ENCODE measurements at regions not wholly inside any gene's neighbourhood (a gene's known extent, or its start where the extent isn't known, plus 50 kb on each side); places are given as distances from the start of the nearest gene placed in this dataset.

- DNase-seq (ENCODE audit: low read depth, low spot score) = no peak
- dilution Hi-C loops (cut with MboI; ENCODE audit: extremely low pct_ligation_motif_present, low sequenced_read_pairs) = no loop called here
These were observed 444.7 kb downstream of the TCERG1L start for GRCh38 chr10:130866857-130867256.

GRCh38 chr10:130867446-130868194, 443.9 kb downstream of the TCERG1L start:
- Histone ChIP-seq H3K79me2 (ENCODE audit: control insufficient read depth, insufficient read depth, low read length) (no peaks in the 10 kb centered on the region), H3K27ac (ENCODE audit: control insufficient read depth, insufficient read depth, low read length) (no peak overlapping the region), H4K20me1 (ENCODE audit: control insufficient read depth, extremely low read depth, insufficient read depth, low read length) (no peaks in the 10 kb centered on the region), H3K4me1 (ENCODE audit: control insufficient read depth, extremely low read depth, insufficient read depth, low read length) (no peaks in the 10 kb centered on the region), H3K9me3 (ENCODE audit: control insufficient read depth, low read depth, low read length) (peaks cover 13% of the 10 kb centered on the region), H3K9ac (ENCODE audit: control insufficient read depth, extremely low read depth, insufficient read depth, low read length) (no peak overlapping the region), H3K4me3 (ENCODE audit: control insufficient read depth in 2 of 3, extremely low read depth in 1 of 3, insufficient read depth in 2 of 3, low read depth in 1 of 3, low read length in 3 of 3) (no peak overlapping the region), H3K9me1 (ENCODE audit: control insufficient read depth, extremely low read depth, insufficient read depth, low read length) (no peaks in the 10 kb centered on the region), H3K4me2 (ENCODE audit: control insufficient read depth, extremely low read depth, insufficient read depth, low read depth, low read length) (no peak overlapping the region), H3K36me3 (ENCODE audit: control insufficient read depth in 2 of 2, extremely low read depth in 1 of 2, insufficient read depth in 2 of 2, low read length in 2 of 2) (no peaks in the 10 kb centered on the region), H2AFZ (ENCODE audit: control insufficient read depth, low read length) (no peak overlapping the region), H3K27me3 (ENCODE audit: control insufficient read depth, extremely low read depth, insufficient read depth, low read length) (no peaks in the 10 kb centered on the region)
- FAIRE-seq (no peak), DNase-seq (ENCODE audit: low read depth, low spot score) (no peak)
- dilution Hi-C loops (cut with MboI; ENCODE audit: extremely low pct_ligation_motif_present, low sequenced_read_pairs) = no loop called here
- TF ChIP-seq, protein P1, sequence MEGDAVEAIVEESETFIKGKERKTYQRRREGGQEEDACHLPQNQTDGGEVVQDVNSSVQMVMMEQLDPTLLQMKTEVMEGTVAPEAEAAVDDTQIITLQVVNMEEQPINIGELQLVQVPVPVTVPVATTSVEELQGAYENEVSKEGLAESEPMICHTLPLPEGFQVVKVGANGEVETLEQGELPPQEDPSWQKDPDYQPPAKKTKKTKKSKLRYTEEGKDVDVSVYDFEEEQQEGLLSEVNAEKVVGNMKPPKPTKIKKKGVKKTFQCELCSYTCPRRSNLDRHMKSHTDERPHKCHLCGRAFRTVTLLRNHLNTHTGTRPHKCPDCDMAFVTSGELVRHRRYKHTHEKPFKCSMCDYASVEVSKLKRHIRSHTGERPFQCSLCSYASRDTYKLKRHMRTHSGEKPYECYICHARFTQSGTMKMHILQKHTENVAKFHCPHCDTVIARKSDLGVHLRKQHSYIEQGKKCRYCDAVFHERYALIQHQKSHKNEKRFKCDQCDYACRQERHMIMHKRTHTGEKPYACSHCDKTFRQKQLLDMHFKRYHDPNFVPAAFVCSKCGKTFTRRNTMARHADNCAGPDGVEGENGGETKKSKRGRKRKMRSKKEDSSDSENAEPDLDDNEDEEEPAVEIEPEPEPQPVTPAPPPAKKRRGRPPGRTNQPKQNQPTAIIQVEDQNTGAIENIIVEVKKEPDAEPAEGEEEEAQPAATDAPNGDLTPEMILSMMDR (optimal IDR thresholded peaks at IDR 0.05 in 1 of 3, IDR thresholded peaks at IDR 0.05 in 1 of 3, conservative IDR thresholded peaks at IDR 0.05 in 1 of 3; ENCODE audit: extremely low read depth in 1 of 3, insufficient read depth in 2 of 3, low read length in 3 of 3) = no peak

More at GRCh38 chr10:130866857-130867256, 444.7 kb downstream of the TCERG1L start:
- Histone ChIP-seq H3K4me2 (ENCODE audit: control insufficient read depth, extremely low read depth, insufficient read depth, low read depth, low read length) (no peak overlapping the region), H3K9me1 (ENCODE audit: control insufficient read depth, extremely low read depth, insufficient read depth, low read length) (no peaks in the 10 kb centered on the region), H3K27me3 (ENCODE audit: control insufficient read depth, extremely low read depth, insufficient read depth, low read length) (no peaks in the 10 kb centered on the region), H2AFZ (ENCODE audit: control insufficient read depth, low read length) (no peak overlapping the region), H4K20me1 (ENCODE audit: control insufficient read depth, extremely low read depth, insufficient read depth, low read length) (no peaks in the 10 kb centered on the region), H3K27ac (ENCODE audit: control insufficient read depth, insufficient read depth, low read length) (no peak overlapping the region), H3K9me3 (ENCODE audit: control insufficient read depth, low read depth, low read length) (peaks cover 15% of the 10 kb centered on the region), H3K9ac (ENCODE audit: control insufficient read depth, extremely low read depth, insufficient read depth, low read length) (no peak overlapping the region), H3K36me3 (ENCODE audit: control insufficient read depth in 2 of 2, extremely low read depth in 1 of 2, insufficient read depth in 2 of 2, low read length in 2 of 2) (no peaks in the 10 kb centered on the region), H3K4me3 (ENCODE audit: control insufficient read depth in 2 of 3, extremely low read depth in 1 of 3, insufficient read depth in 2 of 3, low read depth in 1 of 3, low read length in 3 of 3) (no peak overlapping the region), H3K79me2 (ENCODE audit: control insufficient read depth, insufficient read depth, low read length) (no peaks in the 10 kb centered on the region), H3K4me1 (ENCODE audit: control insufficient read depth, extremely low read depth, insufficient read depth, low read length) (no peaks in the 10 kb centered on the region)
- TF ChIP-seq, protein P1 (optimal IDR thresholded peaks at IDR 0.05 in 1 of 3, IDR thresholded peaks at IDR 0.05 in 1 of 3, conservative IDR thresholded peaks at IDR 0.05 in 1 of 3; ENCODE audit: extremely low read depth in 1 of 3, insufficient read depth in 2 of 3, low read length in 3 of 3) = no peak
- no peak for TF ChIP-seq EZH2 (IDR thresholded peaks at IDR 0.05; ENCODE audit: low read length)
- FAIRE-seq = no peak
